NT2/D1 (cell line): ENCODE measurements at regions not wholly inside any gene's neighbourhood (a gene's known extent, or its start where the extent isn't known, plus 50 kb on each side); places are given as distances from the start of the nearest gene placed in this dataset.
A peak's percentile ranks its signal among the peaks of the same experiment; 100 is the strongest.

Experiments
- DNase-seq: peaks from one replicate; pipeline ENCODE4 v3.0.0-alpha.2; 2011; ENCODE audit warnings: low read depth, low spot score
- H3K27me3 ChIP-seq: 2 replicates; pipeline ENCODE4 v1.6.0; 2011; ENCODE audit warnings: mild to moderate bottlenecking; ENCODE audit not compliant: insufficient read length, insufficient read depth
- H3K36me3 ChIP-seq: 2 replicates; pipeline ENCODE4 v1.6.1; 2011; ENCODE audit warnings: mild to moderate bottlenecking, low read length, mixed read lengths; ENCODE audit not compliant: insufficient read depth, insufficient read length
- H3K4me1 ChIP-seq: 2 replicates; pipeline ENCODE4 v1.5.1; 2011; ENCODE audit not compliant: insufficient read depth, insufficient read length
- H3K4me3 ChIP-seq: 2 replicates; pipeline ENCODE4 v1.5.1; 2011; ENCODE audit warnings: low read depth; ENCODE audit not compliant: insufficient read length
- H3K9ac ChIP-seq: 2 replicates; pipeline ENCODE4 v1.6.0; 2011; ENCODE audit warnings: low read depth; ENCODE audit not compliant: insufficient read length
- H3K9me3 ChIP-seq: 2 replicates; pipeline ENCODE4 v1.5.1; 2011; ENCODE audit warnings: mild to moderate bottlenecking, low read length; ENCODE audit not compliant: insufficient read depth
- SUZ12 ChIP-seq: IDR thresholded peaks from 2 replicates; pipeline ENCODE4 v1.6.1; 2011; ENCODE audit not compliant: insufficient read length, insufficient read depth; ENCODE audit errors: extremely low read depth
- YY1 ChIP-seq: IDR thresholded peaks from 2 replicates; pipeline ENCODE4 v1.6.1; 2011; ENCODE audit not compliant: insufficient read length, insufficient read depth
- ZNF274 ChIP-seq: IDR thresholded peaks from 2 replicates; pipeline ENCODE4 v1.6.1; 2011; ENCODE audit warnings: mild to moderate bottlenecking, low read depth, low read length

- no peaks in the 10 kb centered on the region for H3K36me3 ChIP-seq
- TF ChIP-seq SUZ12 = no peak
- no peak for TF ChIP-seq YY1
- no peak for TF ChIP-seq ZNF274
- no peak for DNase-seq
Observed at GRCh38 chr6:40907198-40907701, 131.8 kb downstream of the UNC5CL start.

GRCh38 chr6:40906759-40907158 lies 132.3 kb downstream of the UNC5CL start:
- DNase-seq = no peak
- Histone ChIP-seq H3K4me3 (no peak overlapping the region), H3K9me3 (no peaks in the 10 kb centered on the region), H3K27me3 (peaks cover under 1% of the 10 kb centered on the region), H3K4me1 (no peaks in the 10 kb centered on the region), H3K36me3 (no peaks in the 10 kb centered on the region), H3K9ac (no peak overlapping the region)
- TF ChIP-seq ZNF274 (no peak), SUZ12 (no peak), YY1 (no peak)

More at GRCh38 chr6:40907198-40907701, 131.8 kb downstream of the UNC5CL start:
- no peaks in the 10 kb centered on the region for H3K27me3 ChIP-seq
- H3K9ac ChIP-seq = no peak overlapping the region
- H3K4me3 ChIP-seq = no peak overlapping the region
- H3K9me3 ChIP-seq = no peaks in the 10 kb centered on the region
- no peaks in the 10 kb centered on the region for H3K4me1 ChIP-seq

DNA sequence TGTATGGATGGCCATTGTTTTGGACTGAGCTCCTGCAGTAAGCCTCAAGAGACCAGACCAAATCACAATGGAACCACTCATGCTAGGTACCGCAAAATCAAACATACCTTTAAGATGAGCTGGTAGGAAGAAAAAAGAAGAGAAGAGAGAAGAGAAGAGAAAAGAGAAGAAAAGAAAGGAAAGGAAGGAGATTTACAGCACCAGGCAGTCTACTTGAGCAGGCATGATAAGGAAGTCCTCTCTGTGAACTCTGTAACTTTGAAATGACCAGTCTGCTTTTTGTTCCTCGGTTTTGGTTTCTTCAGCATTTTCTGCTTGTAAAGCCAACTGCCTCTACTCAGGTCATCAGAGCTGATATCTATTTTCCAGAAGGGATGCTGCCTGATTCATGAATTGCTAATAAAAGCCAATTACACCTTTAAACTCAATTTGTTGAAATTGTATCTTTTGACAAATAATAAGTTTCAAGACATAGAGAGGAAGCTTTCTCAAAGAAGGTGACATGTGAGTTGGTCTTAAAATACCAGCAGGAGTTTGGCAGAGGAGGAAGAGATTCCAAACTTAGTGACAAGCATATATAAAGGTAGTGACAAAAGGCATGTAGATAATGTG lies 134.3 kb downstream of the UNC5CL start:
- Histone ChIP-seq H3K36me3 (no peaks in the 10 kb centered on the region), H3K9me3 (no peaks in the 10 kb centered on the region)
- no peak for DNase-seq

DNA sequence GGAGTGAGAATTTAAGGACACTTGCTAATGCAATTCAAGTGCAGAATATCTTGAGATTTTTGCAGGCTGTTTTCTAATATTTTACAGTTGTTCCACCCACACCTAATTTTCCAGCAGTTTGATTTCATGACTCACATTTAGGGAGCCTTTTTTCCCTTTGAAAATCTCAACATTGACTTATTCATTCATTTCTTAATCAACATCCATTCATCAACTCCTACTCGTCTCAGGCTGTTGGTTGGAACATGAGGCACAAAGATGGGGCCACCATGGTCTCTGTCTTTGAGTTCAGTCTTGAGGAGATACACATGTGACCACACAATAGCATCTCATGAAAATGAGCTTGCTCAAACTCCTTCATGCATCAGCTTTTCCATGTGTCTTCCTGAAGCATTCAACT lies 135.6 kb downstream of the UNC5CL start:
- DNase-seq = no peak
- no peak overlapping the region for H3K9ac ChIP-seq
- TF ChIP-seq ZNF274 (no peak), YY1 (no peak), SUZ12 (no peak)

More for the DNA sequence above, 134.3 kb downstream of the UNC5CL start:
- Histone ChIP-seq H3K27me3 (peaks cover 9% of the 10 kb centered on the region), H3K9ac (no peak overlapping the region), H3K4me3 (no peak overlapping the region), H3K4me1 (no peaks in the 10 kb centered on the region)
- TF ChIP-seq YY1 (no peak), SUZ12 (no peak), ZNF274 (no peak)

GRCh38 chr6:40901322-40902055 lies 137.5 kb downstream of the UNC5CL start:
- H3K27me3 ChIP-seq = peaks cover 12% of the 10 kb centered on the region
- H3K9me3 ChIP-seq = no peaks in the 10 kb centered on the region
- no peak overlapping the region for H3K4me3 ChIP-seq
- TF ChIP-seq YY1 (no peak), SUZ12 (no peak), ZNF274 (no peak)
- H3K36me3 ChIP-seq = no peaks in the 10 kb centered on the region
- no peaks in the 10 kb centered on the region for H3K4me1 ChIP-seq
- no peak for DNase-seq
- no peak overlapping the region for H3K9ac ChIP-seq

More for the DNA sequence above, 135.6 kb downstream of the UNC5CL start:
- Histone ChIP-seq H3K9me3 (no peaks in the 10 kb centered on the region), H3K4me3 (no peak overlapping the region), H3K27me3 (peaks cover 9% of the 10 kb centered on the region), H3K4me1 (no peaks in the 10 kb centered on the region), H3K36me3 (no peaks in the 10 kb centered on the region)

GRCh38 chr6:40900791-40901190 lies 138.2 kb downstream of the UNC5CL start:
- H3K4me3 ChIP-seq = no peak overlapping the region
- no peaks in the 10 kb centered on the region for H3K4me1 ChIP-seq
- no peak overlapping the region for H3K9ac ChIP-seq
- H3K36me3 ChIP-seq = no peaks in the 10 kb centered on the region
- no peaks in the 10 kb centered on the region for H3K9me3 ChIP-seq
- no peak for DNase-seq
- H3K27me3 ChIP-seq = peaks cover 13% of the 10 kb centered on the region
- TF ChIP-seq SUZ12 = no peak

GRCh38 chr6:40899684-40900155 lies 139.3 kb downstream of the UNC5CL start:
- no peak overlapping the region for H3K4me3 ChIP-seq
- no peaks in the 10 kb centered on the region for H3K9me3 ChIP-seq
- no peaks in the 10 kb centered on the region for H3K36me3 ChIP-seq
- H3K27me3 ChIP-seq = peaks cover 13% of the 10 kb centered on the region
- no peaks in the 10 kb centered on the region for H3K4me1 ChIP-seq
- H3K9ac ChIP-seq = no peak overlapping the region
- TF ChIP-seq YY1 = no peak
- TF ChIP-seq ZNF274 = no peak
- no peak for TF ChIP-seq SUZ12
- DNase-seq = peak; percentile 1
